ENCODE measurements at regions not wholly inside any gene's neighbourhood (a gene's known extent, or its start where the extent isn't known, plus 50 kb on each side); places are given as distances from the start of the nearest gene placed in this dataset.

DNA sequence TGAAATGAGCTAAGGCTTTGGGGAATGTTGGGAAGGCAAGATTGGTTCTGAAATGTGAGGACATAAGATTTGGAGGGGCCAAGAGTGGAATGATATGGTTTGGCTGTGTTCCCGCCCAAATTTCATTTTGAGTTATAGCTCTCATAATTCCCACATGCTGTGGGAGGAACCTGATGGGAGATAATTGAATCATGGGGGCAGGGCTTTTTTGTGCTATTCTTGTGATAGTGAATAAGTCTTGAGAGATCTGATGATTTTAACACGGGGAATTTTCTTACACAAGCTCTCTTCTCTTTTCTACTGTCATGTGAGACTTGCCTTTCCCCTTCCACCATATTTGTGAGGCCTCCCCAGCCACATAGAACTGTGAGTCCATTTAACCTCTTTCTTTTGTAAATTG, 157.6 kb upstream of the C1QTNF7 start:
- TF ChIP-seq, protein P1, sequence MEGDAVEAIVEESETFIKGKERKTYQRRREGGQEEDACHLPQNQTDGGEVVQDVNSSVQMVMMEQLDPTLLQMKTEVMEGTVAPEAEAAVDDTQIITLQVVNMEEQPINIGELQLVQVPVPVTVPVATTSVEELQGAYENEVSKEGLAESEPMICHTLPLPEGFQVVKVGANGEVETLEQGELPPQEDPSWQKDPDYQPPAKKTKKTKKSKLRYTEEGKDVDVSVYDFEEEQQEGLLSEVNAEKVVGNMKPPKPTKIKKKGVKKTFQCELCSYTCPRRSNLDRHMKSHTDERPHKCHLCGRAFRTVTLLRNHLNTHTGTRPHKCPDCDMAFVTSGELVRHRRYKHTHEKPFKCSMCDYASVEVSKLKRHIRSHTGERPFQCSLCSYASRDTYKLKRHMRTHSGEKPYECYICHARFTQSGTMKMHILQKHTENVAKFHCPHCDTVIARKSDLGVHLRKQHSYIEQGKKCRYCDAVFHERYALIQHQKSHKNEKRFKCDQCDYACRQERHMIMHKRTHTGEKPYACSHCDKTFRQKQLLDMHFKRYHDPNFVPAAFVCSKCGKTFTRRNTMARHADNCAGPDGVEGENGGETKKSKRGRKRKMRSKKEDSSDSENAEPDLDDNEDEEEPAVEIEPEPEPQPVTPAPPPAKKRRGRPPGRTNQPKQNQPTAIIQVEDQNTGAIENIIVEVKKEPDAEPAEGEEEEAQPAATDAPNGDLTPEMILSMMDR (conservative IDR thresholded peaks at IDR 0.05; ENCODE audit: low read length): no peak
- no peak overlapping the region for H3K4me3 ChIP-seq (ENCODE audit: low read length)
- DNase-seq (ENCODE audit: low read depth): peak; percentile 0

DNA sequence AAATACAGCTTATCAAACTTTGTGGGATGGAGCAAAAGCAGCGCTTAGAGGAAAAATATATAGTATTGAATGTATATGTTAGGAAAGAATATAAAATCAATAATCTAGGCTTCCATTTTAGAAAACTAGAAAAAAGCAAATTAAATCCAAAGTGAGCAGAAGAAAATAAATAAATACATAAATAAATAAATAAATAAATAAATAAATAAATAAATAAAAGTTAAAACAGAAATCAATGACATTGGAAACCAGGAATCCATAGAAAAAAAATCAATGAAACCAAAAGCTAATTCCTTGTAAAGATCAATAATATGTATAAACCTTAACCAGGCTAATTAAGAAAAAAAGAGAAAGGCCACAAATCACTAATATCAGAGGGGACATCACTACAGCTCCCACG, 141.8 kb upstream of the C1QTNF7 start:
- TF ChIP-seq, protein P1 (conservative IDR thresholded peaks at IDR 0.05; ENCODE audit: low read length): no peak
- no peak overlapping the region for H3K4me3 ChIP-seq (ENCODE audit: low read length)
- DNase-seq (ENCODE audit: low read depth): no peak

DNA sequence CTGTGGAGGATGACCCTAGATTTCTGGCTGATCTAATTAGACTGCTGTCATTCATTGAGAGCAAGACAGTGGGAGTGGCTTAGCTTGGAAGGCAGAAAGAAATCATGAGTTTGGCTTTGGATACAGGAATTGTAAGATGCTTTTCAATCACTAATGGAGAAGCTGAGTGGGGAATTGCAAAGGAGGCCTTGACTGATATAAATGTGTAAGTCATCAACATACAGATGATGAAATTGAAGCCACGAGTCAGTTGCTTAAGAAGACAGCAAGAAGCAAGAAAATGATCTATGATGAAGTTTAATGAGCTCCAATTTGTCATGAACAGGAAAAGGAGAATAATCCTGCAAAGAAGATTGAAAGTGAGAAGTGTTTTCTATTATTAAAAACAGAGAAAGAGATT, 136.7 kb upstream of the C1QTNF7 start:
- peak; percentile 31 for DNase-seq (ENCODE audit: low read depth)
- TF ChIP-seq, protein P1 (conservative IDR thresholded peaks at IDR 0.05; ENCODE audit: low read length): no peak
- no peak overlapping the region for H3K4me3 ChIP-seq (ENCODE audit: low read length)

DNA sequence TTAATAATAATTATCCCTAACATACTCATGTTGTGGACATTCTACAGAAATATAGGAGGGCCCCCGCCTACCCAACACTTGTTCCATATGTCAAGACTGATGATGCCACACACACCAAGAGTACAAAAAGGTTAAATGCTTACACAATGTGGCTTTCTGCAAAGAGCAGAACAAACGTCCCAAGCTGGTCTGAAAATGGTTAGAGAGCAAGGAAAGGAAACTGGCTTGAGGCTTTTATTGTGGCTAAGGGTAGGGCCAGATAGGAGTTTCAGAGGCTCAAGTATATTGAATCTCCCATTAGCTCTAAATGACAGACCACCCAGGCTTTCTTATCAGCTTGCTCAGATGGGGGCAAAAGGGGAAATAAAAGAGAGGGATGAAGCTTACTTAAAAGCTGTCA, 134.1 kb upstream of the C1QTNF7 start:
- H3K4me3 ChIP-seq (ENCODE audit: low read length): no peak overlapping the region
- TF ChIP-seq, protein P1 (conservative IDR thresholded peaks at IDR 0.05; ENCODE audit: low read length): no peak
- no peak for DNase-seq (ENCODE audit: low read depth)

DNA sequence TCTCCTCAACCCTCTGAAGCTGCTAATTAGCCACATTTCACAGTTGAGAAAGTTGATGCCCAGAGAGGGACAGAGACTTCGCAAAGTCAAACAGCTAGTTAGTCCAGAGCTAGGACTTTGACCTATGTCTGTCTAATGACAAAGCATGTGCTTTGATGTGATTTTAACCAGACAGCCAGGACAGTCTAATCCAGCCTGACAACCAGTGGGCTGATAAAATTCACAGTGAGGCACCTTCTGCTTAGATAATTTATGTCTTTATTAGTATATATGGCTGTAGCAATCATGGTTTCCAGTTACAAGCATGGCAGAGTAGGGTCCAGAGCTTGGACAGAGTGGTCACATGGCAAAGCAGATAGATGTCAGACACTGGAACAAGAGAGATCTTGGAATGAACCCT, 133.6 kb upstream of the C1QTNF7 start:
- TF ChIP-seq, protein P1 (conservative IDR thresholded peaks at IDR 0.05; ENCODE audit: low read length): no peak
- DNase-seq (ENCODE audit: low read depth): no peak
- H3K4me3 ChIP-seq (ENCODE audit: low read length): no peak overlapping the region

DNA sequence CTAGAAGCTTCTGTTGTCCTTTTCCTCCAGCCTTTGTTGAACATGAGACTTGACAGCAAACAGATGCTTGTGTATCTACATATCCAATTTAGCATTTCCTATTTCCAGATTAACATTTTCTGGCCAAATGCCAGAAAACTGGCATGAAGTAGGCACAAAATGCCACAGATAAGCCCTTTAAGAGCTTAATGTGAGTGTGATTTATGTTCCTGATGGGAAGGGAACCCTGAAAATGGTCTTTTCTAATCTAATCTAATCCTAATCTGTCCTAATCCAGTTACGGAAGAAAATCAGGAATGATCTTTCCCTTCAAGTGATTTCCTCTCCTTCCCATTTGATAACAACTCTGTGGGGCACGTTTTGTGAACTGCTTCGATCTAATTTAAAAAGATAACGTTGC, 133.0 kb upstream of the C1QTNF7 start:
- TF ChIP-seq, protein P1 (conservative IDR thresholded peaks at IDR 0.05; ENCODE audit: low read length): no peak
- no peak for DNase-seq (ENCODE audit: low read depth)
- H3K4me3 ChIP-seq (ENCODE audit: low read length): no peak overlapping the region

DNA sequence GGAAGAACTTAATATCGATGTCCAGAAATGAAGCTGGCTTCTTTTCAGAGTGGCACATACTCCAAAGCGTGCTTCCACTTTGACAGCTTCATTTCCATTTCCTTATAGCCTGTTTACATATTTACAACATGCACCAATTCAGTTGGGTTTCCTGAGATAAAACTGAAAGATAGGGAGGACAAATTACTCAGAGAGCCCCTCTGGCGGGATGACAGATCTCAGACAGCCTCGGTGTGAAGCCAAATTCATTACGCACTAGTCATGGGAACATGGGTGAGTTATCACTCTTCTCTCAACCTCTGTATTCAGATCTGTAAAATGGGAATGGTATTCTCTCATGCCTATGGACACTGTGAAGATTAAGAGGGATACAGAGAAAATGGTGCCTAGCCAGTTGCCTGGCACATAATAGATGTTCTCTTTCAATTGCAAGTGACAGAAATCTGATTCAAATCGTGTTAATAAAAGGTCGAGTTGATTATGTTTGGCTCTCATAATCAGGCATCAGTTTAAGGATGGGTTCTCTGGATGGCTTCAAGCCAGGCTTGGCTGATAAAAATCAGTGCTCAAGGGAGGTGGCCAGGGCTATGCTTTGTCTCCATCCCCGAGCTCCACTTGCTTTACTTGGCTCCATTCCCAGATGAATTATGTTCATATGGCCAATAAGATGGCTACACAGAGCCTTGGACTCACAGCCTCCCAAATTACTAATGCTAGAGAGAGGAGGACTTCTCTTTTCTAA, 132.2 kb upstream of the C1QTNF7 start:
- H3K4me3 ChIP-seq (ENCODE audit: low read length): no peak overlapping the region
- TF ChIP-seq, protein P1 (conservative IDR thresholded peaks at IDR 0.05; ENCODE audit: low read length): no peak
- no peak for DNase-seq (ENCODE audit: low read depth)
